Esophagus squamous epithelium (tissue), 4 donors: ENCODE measurements at regions not wholly inside any gene's neighbourhood (a gene's known extent, or its start where the extent isn't known, plus 50 kb on each side); places are given as distances from the start of the nearest gene placed in this dataset.

Experiments used
- POLR2A ChIP-seq, 4 donors: fragments of 450-650 bp; IDR thresholded peaks; one replicate each; pipeline ENCODE4 v1.6.1; 2017; ENCODE audit warnings: antibody characterized with exemption in 4 of 4, mild to moderate bottlenecking in 4 of 4, moderate library complexity in 3 of 4
- TF ChIP-seq, protein P1 (sequence below), 6 experiments: fragments of 450-650 bp in 4 of 6; fragments of 200-600 bp in 2 of 6; sonication (generic) in 2 of 6; IDR thresholded peaks; one replicate each; pipeline ENCODE4 v1.5.1; 2016 to 2019; ENCODE audit warnings: antibody characterized with exemption in 6 of 6, mild to moderate bottlenecking in 4 of 6, moderate library complexity in 4 of 6

DNA sequence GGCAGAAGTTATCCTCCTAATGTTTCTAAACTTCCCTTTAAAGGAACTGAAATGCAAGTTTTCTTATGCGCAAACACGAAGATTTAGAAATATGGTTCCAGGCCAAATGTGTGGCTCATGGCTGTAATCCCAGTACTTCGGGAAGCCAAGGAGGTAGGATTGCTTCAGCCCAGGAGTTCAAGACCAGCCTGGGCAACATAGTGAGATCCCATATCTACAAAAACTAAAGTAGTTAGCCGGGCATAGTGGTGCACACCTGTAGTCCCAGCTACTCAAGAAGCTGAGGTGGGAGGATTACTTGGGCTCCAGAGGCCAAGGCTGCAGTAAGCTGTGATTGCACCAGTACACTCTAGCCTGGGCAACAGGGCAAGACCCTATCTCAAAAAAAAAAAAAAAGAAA is 95.8 kb upstream of the SCAF8 start:
- TF ChIP-seq, protein P1, sequence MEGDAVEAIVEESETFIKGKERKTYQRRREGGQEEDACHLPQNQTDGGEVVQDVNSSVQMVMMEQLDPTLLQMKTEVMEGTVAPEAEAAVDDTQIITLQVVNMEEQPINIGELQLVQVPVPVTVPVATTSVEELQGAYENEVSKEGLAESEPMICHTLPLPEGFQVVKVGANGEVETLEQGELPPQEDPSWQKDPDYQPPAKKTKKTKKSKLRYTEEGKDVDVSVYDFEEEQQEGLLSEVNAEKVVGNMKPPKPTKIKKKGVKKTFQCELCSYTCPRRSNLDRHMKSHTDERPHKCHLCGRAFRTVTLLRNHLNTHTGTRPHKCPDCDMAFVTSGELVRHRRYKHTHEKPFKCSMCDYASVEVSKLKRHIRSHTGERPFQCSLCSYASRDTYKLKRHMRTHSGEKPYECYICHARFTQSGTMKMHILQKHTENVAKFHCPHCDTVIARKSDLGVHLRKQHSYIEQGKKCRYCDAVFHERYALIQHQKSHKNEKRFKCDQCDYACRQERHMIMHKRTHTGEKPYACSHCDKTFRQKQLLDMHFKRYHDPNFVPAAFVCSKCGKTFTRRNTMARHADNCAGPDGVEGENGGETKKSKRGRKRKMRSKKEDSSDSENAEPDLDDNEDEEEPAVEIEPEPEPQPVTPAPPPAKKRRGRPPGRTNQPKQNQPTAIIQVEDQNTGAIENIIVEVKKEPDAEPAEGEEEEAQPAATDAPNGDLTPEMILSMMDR (IDR thresholded peaks at IDR 0.05), result no peak
- no peak for TF ChIP-seq POLR2A (IDR thresholded peaks at IDR 0.05)
